Neural cell (in vitro differentiated cells): ENCODE measurements at regions not wholly inside any gene's neighbourhood (a gene's known extent, or its start where the extent isn't known, plus 50 kb on each side); places are given as distances from the start of the nearest gene placed in this dataset.

Source experiments
- H2AFZ ChIP-seq: fragments of 200-600, 300-800 bp; sonication (generic), shearing (Covaris generic); 2 replicates; pipeline ENCODE4 v1.6.0; 2014; ENCODE audit warnings: low read depth, mild to moderate bottlenecking, antibody characterized with exemption, low read length, moderate library complexity
- H3F3A ChIP-seq: fragments of 200-600 bp; shearing (Covaris generic); 2 replicates; pipeline ENCODE4 v1.6.1; 2016; ENCODE audit warnings: mild to moderate bottlenecking, moderate library complexity, mixed read lengths, antibody characterized with exemption, low read length; ENCODE audit not compliant: insufficient read depth, poor library complexity, severe bottlenecking
- H3K27ac ChIP-seq: fragments of 200-600, 300-800 bp; sonication (generic), shearing (Covaris generic); 2 replicates; pipeline ENCODE4 v1.5.1; 2014; ENCODE audit warnings: mild to moderate bottlenecking, low read length, moderate library complexity
- H3K27me3 ChIP-seq: fragments of 300-800, 200-600 bp; sonication (generic), shearing (Covaris generic); 2 replicates; pipeline ENCODE4 v1.6.0; 2014; ENCODE audit warnings: mild to moderate bottlenecking, low read depth, low read length, moderate library complexity; ENCODE audit not compliant: insufficient read depth
- H3K36me3 ChIP-seq: fragments of 300-800, 200-600 bp; sonication (generic), shearing (Covaris generic); 2 replicates; pipeline ENCODE4 v1.5.1; 2014; ENCODE audit warnings: mild to moderate bottlenecking, antibody characterized with exemption, low read length, moderate library complexity; ENCODE audit not compliant: insufficient read depth
- H3K4me2 ChIP-seq: fragments of 300-800, 200-600 bp; sonication (generic), shearing (Covaris generic); 2 replicates; pipeline ENCODE4 v1.6.0; 2014; ENCODE audit warnings: mild to moderate bottlenecking, low read length
- H3K4me3 ChIP-seq: fragments of 300-800, 200-600 bp; sonication (generic), shearing (Covaris generic); 2 replicates; pipeline ENCODE4 v1.5.1; 2014; ENCODE audit warnings: mild to moderate bottlenecking, low read length, moderate library complexity
- H3K79me2 ChIP-seq: fragments of 200-600 bp; shearing (Covaris generic); replicated peaks from 2 replicates; pipeline ENCODE4 v1.6.0; 2014; ENCODE audit warnings: mild to moderate bottlenecking, low read length, moderate library complexity; ENCODE audit not compliant: insufficient read depth
- H3K9ac ChIP-seq: fragments of 300-800, 200-600 bp; sonication (generic), shearing (Covaris generic); 2 replicates; pipeline ENCODE4 v1.6.1; 2016; ENCODE audit warnings: mild to moderate bottlenecking, low read length, mixed read lengths
- H3K9me2 ChIP-seq: fragments of 200-600 bp; shearing (Covaris generic); 2 replicates; pipeline ENCODE4 v1.6.1; 2016; ENCODE audit warnings: mild to moderate bottlenecking, low read length, mixed read lengths; ENCODE audit not compliant: insufficient read depth
- H3K9me3 ChIP-seq: fragments of 200-600, 300-800 bp; sonication (generic), shearing (Covaris generic); 2 replicates; pipeline ENCODE4 v1.6.1; 2016; ENCODE audit warnings: mild to moderate bottlenecking, mixed run types, low read length, moderate library complexity, mixed read lengths
- H4K20me1 ChIP-seq: fragments of 200-600 bp; shearing (Covaris generic); 2 replicates; pipeline ENCODE4 v1.6.1; 2016; ENCODE audit warnings: mild to moderate bottlenecking, mixed run types; ENCODE audit not compliant: insufficient read depth
- CTCF ChIP-seq: fragments of 450-650 bp; IDR thresholded peaks from 2 replicates; pipeline ENCODE4 v1.5.1; 2014; ENCODE audit warnings: antibody characterized with exemption, mild to moderate bottlenecking, moderate library complexity; ENCODE audit not compliant: poor library complexity, severe bottlenecking
- EP300 ChIP-seq: fragments of 450-650 bp; conservative IDR thresholded peaks from 2 replicates; pipeline ENCODE4 v1.6.1; 2014; ENCODE audit warnings: antibody characterized with exemption, mild to moderate bottlenecking, moderate library complexity; ENCODE audit not compliant: poor library complexity, severe bottlenecking
- EZH2 ChIP-seq: fragments of 200-600, 300-800 bp; shearing (Covaris generic), sonication (generic); IDR thresholded peaks from 2 replicates; pipeline ENCODE4 v1.6.1; 2014; ENCODE audit warnings: antibody characterized with exemption, low read length, borderline replicate concordance, mild to moderate bottlenecking; ENCODE audit not compliant: insufficient read depth, poor library complexity, severe bottlenecking
- MXI1 ChIP-seq: fragments of 450-650 bp; conservative IDR thresholded peaks from 2 replicates; pipeline ENCODE4 v1.6.1; 2014; ENCODE audit warnings: antibody characterized with exemption, mild to moderate bottlenecking; ENCODE audit not compliant: poor library complexity, severe bottlenecking
- POLR2AphosphoS5 ChIP-seq: IDR thresholded peaks from 2 replicates; pipeline ENCODE4 v1.6.1; 2012
- RAD21 ChIP-seq: fragments of 450-650 bp; conservative IDR thresholded peaks from 2 replicates; pipeline ENCODE4 v1.6.1; 2014; ENCODE audit warnings: antibody characterized with exemption, mild to moderate bottlenecking, moderate library complexity
- REST ChIP-seq: IDR thresholded peaks from 2 replicates; pipeline ENCODE4 v1.6.1; 2012; ENCODE audit warnings: borderline replicate concordance
- SMC3 ChIP-seq: fragments of 450-650 bp; conservative IDR thresholded peaks from 2 replicates; pipeline ENCODE4 v1.6.1; 2014; ENCODE audit warnings: antibody characterized with exemption, mild to moderate bottlenecking, moderate library complexity; ENCODE audit not compliant: poor library complexity
- TAF1 ChIP-seq: IDR thresholded peaks from 2 replicates; pipeline ENCODE4 v1.6.1; 2012; ENCODE audit warnings: low read depth

GRCh38 chr2:128372621-128373341, 54.1 kb upstream of the HS6ST1 start:
- H3K4me3 ChIP-seq, result no peak overlapping the region
- TF ChIP-seq EP300 (no peak), RAD21 (no peak), POLR2AphosphoS5 (no peak), SMC3 (no peak)
- H3F3A ChIP-seq, result no peaks in the 10 kb centered on the region
- no peaks in the 10 kb centered on the region for H3K27me3 ChIP-seq
- no peak overlapping the region for H3K27ac ChIP-seq
- no peak overlapping the region for H2AFZ ChIP-seq
- H4K20me1 ChIP-seq, result no peaks in the 10 kb centered on the region
- no peaks in the 10 kb centered on the region for H3K9me3 ChIP-seq
- no peak overlapping the region for H3K9ac ChIP-seq
- H3K36me3 ChIP-seq, result no peaks in the 10 kb centered on the region
- H3K4me2 ChIP-seq, result no peak overlapping the region
- no peaks in the 10 kb centered on the region for H3K9me2 ChIP-seq
- H3K79me2 ChIP-seq, result no peaks in the 10 kb centered on the region

- TF ChIP-seq REST (no peak), MXI1 (no peak), CTCF (no peak), POLR2AphosphoS5 (no peak), SMC3 (no peak), EZH2 (no peak), RAD21 (no peak), TAF1 (no peak), EP300 (no peak)
Observed at GRCh38 chr2:128373451-128374000, 54.9 kb upstream of the HS6ST1 start.

More at GRCh38 chr2:128373451-128374000, 54.9 kb upstream of the HS6ST1 start:
- Histone ChIP-seq H3K9me2 (no peaks in the 10 kb centered on the region), H4K20me1 (no peaks in the 10 kb centered on the region), H3K4me2 (no peak overlapping the region), H3K9ac (no peak overlapping the region), H3K4me3 (no peak overlapping the region), H2AFZ (no peak overlapping the region), H3F3A (no peaks in the 10 kb centered on the region), H3K27ac (no peak overlapping the region), H3K9me3 (no peaks in the 10 kb centered on the region), H3K36me3 (no peaks in the 10 kb centered on the region), H3K79me2 (no peaks in the 10 kb centered on the region), H3K27me3 (no peaks in the 10 kb centered on the region)
